ENCODE measurements at regions not wholly inside any gene's neighbourhood (a gene's known extent, or its start where the extent isn't known, plus 50 kb on each side); places are given as distances from the start of the nearest gene placed in this dataset.
A peak's percentile ranks its signal among the peaks of the same experiment; 100 is the strongest.

GRCh38 chr6:105578179-105578707, 175.4 kb upstream of the PREP start:
- no peak for DNase-seq (ENCODE audit: low spot score)

GRCh38 chr6:105573556-105573955, 170.7 kb upstream of the PREP start:
- no peak for DNase-seq (ENCODE audit: low spot score)

- no peak for DNase-seq (ENCODE audit: low spot score)
Measured at GRCh38 chr6:105573138-105573537, 170.3 kb upstream of the PREP start.

GRCh38 chr6:105570416-105570815, 167.5 kb upstream of the PREP start:
- no peak for DNase-seq (ENCODE audit: low spot score)

- no peak for DNase-seq (ENCODE audit: low spot score)
Measured at GRCh38 chr6:105569706-105570105, 166.8 kb upstream of the PREP start.

- DNase-seq (ENCODE audit: low spot score) = no peak
Measured at GRCh38 chr6:105568751-105569150, 165.9 kb upstream of the PREP start.

- DNase-seq (ENCODE audit: low spot score) = no peak
Measured at GRCh38 chr6:105568142-105568541, 165.3 kb upstream of the PREP start.

- no peak for DNase-seq (ENCODE audit: low spot score)
Measured at GRCh38 chr6:105567140-105567539, 164.3 kb upstream of the PREP start.

- DNase-seq (ENCODE audit: low spot score) = no peak
Measured at GRCh38 chr6:105566503-105566902, 163.6 kb upstream of the PREP start.

- no peak for DNase-seq (ENCODE audit: low spot score)
Measured at GRCh38 chr6:105564121-105564902, 161.4 kb upstream of the PREP start.

- no peak for DNase-seq (ENCODE audit: low spot score)
Measured at GRCh38 chr6:105562027-105562426, 159.1 kb upstream of the PREP start.

GRCh38 chr6:105561486-105561885, 158.6 kb upstream of the PREP start:
- DNase-seq (ENCODE audit: low spot score) = peak; percentile 3

GRCh38 chr6:105560611-105561066, 157.8 kb upstream of the PREP start:
- DNase-seq (ENCODE audit: low spot score) = peak; percentile 11

- no peak for DNase-seq (ENCODE audit: low spot score)
Measured at GRCh38 chr6:105557291-105557690, 154.4 kb upstream of the PREP start.

GRCh38 chr6:105553171-105553570, 150.3 kb upstream of the PREP start:
- peak; percentile 49 for DNase-seq (ENCODE audit: low spot score)

GRCh38 chr6:105550955-105551620, 148.2 kb upstream of the PREP start:
- DNase-seq (ENCODE audit: low spot score) = peak; percentile 19

- DNase-seq (ENCODE audit: low spot score) = no peak
Measured at GRCh38 chr6:105546754-105547153, 143.9 kb upstream of the PREP start.

GRCh38 chr6:105545947-105546731, 143.3 kb upstream of the PREP start:
- no peak for DNase-seq (ENCODE audit: low spot score)

- no peak for DNase-seq (ENCODE audit: low spot score)
Measured at GRCh38 chr6:105545228-105545920, 142.5 kb upstream of the PREP start.

GRCh38 chr6:105539911-105540310, 137.0 kb upstream of the PREP start:
- DNase-seq (ENCODE audit: low spot score) = no peak

- no peak for DNase-seq (ENCODE audit: low spot score)
Measured at GRCh38 chr6:105537981-105538578, 135.2 kb upstream of the PREP start.

Data from kidney tubule cell (primary cell).